Psoas muscle (tissue), 7 donors: ENCODE measurements at regions not wholly inside any gene's neighbourhood (a gene's known extent, or its start where the extent isn't known, plus 50 kb on each side); places are given as distances from the start of the nearest gene placed in this dataset.

ENCODE experiments used
- ATAC-seq, 4 donors: fragments of 200-7000 bp; cut with Tn5 transposase; one replicate each; pipeline ENCODE4 v1.9.1; 2020; ENCODE audit warnings: moderate library complexity in 3 of 4, mild to moderate bottlenecking in 2 of 4
- DNase-seq, 2 donors: peaks; one replicate each; pipeline ENCODE4 v3.0.0-alpha.2; 2020
- H3K27ac ChIP-seq: fragments of 200-600 bp; one replicate; pipeline ENCODE4 v1.8.0; 2022
- H3K27me3 ChIP-seq, 3 donors: fragments of 200-600 bp in 1 of 3; one replicate each; pipeline versions ENCODE4 v1.6.1 to v1.8.0; 2013 to 2022; ENCODE audit warnings: low read length in 2 of 3, mild to moderate bottlenecking in 2 of 3, moderate library complexity in 1 of 3; ENCODE audit not compliant: insufficient read depth in 3 of 3
- H3K36me3 ChIP-seq, 2 donors: fragments of 200-600 bp in 1 of 2; one replicate each; pipeline versions ENCODE4 v1.6.1 to v1.8.0; 2013 to 2022; ENCODE audit warnings: low read depth in 1 of 2, mild to moderate bottlenecking in 1 of 2, moderate library complexity in 1 of 2; ENCODE audit not compliant: insufficient read depth in 1 of 2
- H3K4me1 ChIP-seq: fragments of 200-600 bp; one replicate; pipeline ENCODE4 v1.8.0; 2022
- H3K4me3 ChIP-seq: fragments of 200-600 bp; one replicate; pipeline ENCODE4 v1.8.0; 2022; ENCODE audit warnings: mild to moderate bottlenecking
- H3K9me3 ChIP-seq: fragments of 200-600 bp; one replicate; pipeline ENCODE4 v1.8.0; 2022
- CTCF ChIP-seq: fragments of 200-600 bp; IDR thresholded peaks from one replicate; pipeline ENCODE4 v1.8.0; 2022; ENCODE audit warnings: antibody characterized with exemption
- WGBS, 3 donors: extraction: QIAGEN DNeasy Blood & Tissue Kit; methylation state at CpG; one replicate each; pipeline versions ENCODE4 v1.1.6 to v1.1.7; 2013; 5-methylcytosine and 5-hydroxymethylcytosine counted together
- intact Hi-C, 2 donors: fragments of 100-400 bp; cut with DNase I; formaldehyde crosslinking; loops; one replicate each; pipeline versions ENCODE4 v1.11.0 to v1.14.2; 2022
- donor health status: healthy with polysubstance abuse.
- donor health status: DM: no; HTN: no; CAD: no; lungs with moderate emphysema.
- donor health status: Bipolar disorder and iron deficiency.
- donor health status: healthy.
- donor health status: DM: yes; HTN: yes; CAD: no.
- donor health status: DM: no; HTN: no; CAD: no.
- donor health status: DM: yes; HTN: yes; CAD: no.

GRCh38 chr17:63331301-63332061 is 114.6 kb downstream of the CYB561 start:
- 87 to 90% (median 88%) methylated on average over 8 of the region's 8 CpGs for WGBS, 3 donors

GRCh38 chr17:63332286-63332685 is 113.8 kb downstream of the CYB561 start:
- H3K27me3 ChIP-seq: no peaks in the 10 kb centered on the region
- no peak for TF ChIP-seq CTCF
- no peak overlapping the region for H3K4me3 ChIP-seq
- DNase-seq (no peak), ATAC-seq (no peak)
- H3K4me1 ChIP-seq: no peaks in the 10 kb centered on the region
- WGBS, 3 donors: 94 to 98% (median 96%) methylated on average over 2 of the region's 2 CpGs
- no peak overlapping the region for H3K27ac ChIP-seq
- intact Hi-C loops: no loop called here
- no peaks in the 10 kb centered on the region for H3K9me3 ChIP-seq
- H3K36me3 ChIP-seq: no peaks in the 10 kb centered on the region

More at GRCh38 chr17:63331301-63332061, 114.6 kb downstream of the CYB561 start:
- DNase-seq (no peak), ATAC-seq (no peak)
- intact Hi-C loops: no loop called here
- H3K27ac ChIP-seq: no peak overlapping the region
- no peaks in the 10 kb centered on the region for H3K27me3 ChIP-seq
- no peak for TF ChIP-seq CTCF
- no peaks in the 10 kb centered on the region for H3K4me1 ChIP-seq
- no peaks in the 10 kb centered on the region for H3K36me3 ChIP-seq
- no peak overlapping the region for H3K4me3 ChIP-seq
- H3K9me3 ChIP-seq: no peaks in the 10 kb centered on the region

- H3K27me3 ChIP-seq: no peaks in the 10 kb centered on the region
- intact Hi-C loops: no loop called here
- TF ChIP-seq CTCF: no peak
- no peaks in the 10 kb centered on the region for H3K9me3 ChIP-seq
- 94 to 95% (median 94%) methylated on average over 1 of the region's 1 CpG for WGBS, 3 donors
- H3K4me3 ChIP-seq: no peak overlapping the region
- no peaks in the 10 kb centered on the region for H3K4me1 ChIP-seq
- DNase-seq (no peak), ATAC-seq (no peak)
- no peak overlapping the region for H3K27ac ChIP-seq
- H3K36me3 ChIP-seq: no peaks in the 10 kb centered on the region
Measured at GRCh38 chr17:63333869-63334268, 112.2 kb downstream of the CYB561 start.

GRCh38 chr17:63335831-63336230 is 110.3 kb downstream of the CYB561 start:
- 36 to 43% (median 40%) methylated on average over 1 of the region's 1 CpG for WGBS, 3 donors
- Histone ChIP-seq H3K4me3 (no peak overlapping the region), H3K9me3 (no peaks in the 10 kb centered on the region), H3K36me3 (no peaks in the 10 kb centered on the region), H3K27ac (peak overlapping the region; percentile 6), H3K27me3 (no peaks in the 10 kb centered on the region), H3K4me1 (no peaks in the 10 kb centered on the region)
- TF ChIP-seq CTCF: no peak
- intact Hi-C loops: no loop called here
- no peak for DNase-seq
- ATAC-seq: no peak

- H3K4me1 ChIP-seq: no peaks in the 10 kb centered on the region
- intact Hi-C loops: no loop called here
- no peaks in the 10 kb centered on the region for H3K9me3 ChIP-seq
- H3K4me3 ChIP-seq: no peak overlapping the region
- no peak overlapping the region for H3K27ac ChIP-seq
- H3K36me3 ChIP-seq: no peaks in the 10 kb centered on the region
- DNase-seq (no peak), ATAC-seq (peak in 1 of 4 donors; percentile 39)
- WGBS, 3 donors: 74 to 76% (median 76%) methylated on average over 5 of the region's 5 CpGs
- no peaks in the 10 kb centered on the region for H3K27me3 ChIP-seq
- TF ChIP-seq CTCF: no peak
Measured at GRCh38 chr17:63337579-63337978, 108.5 kb downstream of the CYB561 start.
